ENCODE measurements at regions not wholly inside any gene's neighbourhood (a gene's known extent, or its start where the extent isn't known, plus 50 kb on each side); places are given as distances from the start of the nearest gene placed in this dataset.

DNA sequence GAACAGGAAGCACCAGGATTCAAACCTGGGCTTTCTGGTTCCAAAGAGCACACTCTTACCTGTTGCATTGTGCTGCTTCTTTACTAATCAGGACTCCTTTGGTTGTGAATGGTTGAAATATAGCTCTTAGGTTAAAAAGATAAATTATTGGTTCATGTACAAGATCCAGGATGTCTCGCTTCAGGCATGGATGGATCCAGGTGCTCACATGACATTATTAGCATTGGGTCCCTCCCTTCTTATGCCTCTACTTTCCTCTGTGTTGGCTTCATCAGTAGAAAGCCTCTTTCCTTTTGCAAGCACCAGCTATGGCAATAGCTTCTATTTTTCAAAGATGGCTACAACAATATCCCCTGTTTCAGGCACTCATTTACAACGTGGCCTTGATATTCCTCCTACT, 217.7 kb upstream of the SULF2 start:
- Histone ChIP-seq H3K9me3 (ENCODE audit: insufficient read depth, low read length) (peaks cover 22% of the 10 kb centered on the region; the same call in 1 of the 2 replicates), H3K27ac (ENCODE audit: low read length) (peak overlapping the region; percentile 77), H4K20me1 (ENCODE audit: insufficient read depth, low read length) (no peaks in the 10 kb centered on the region), H3K4me1 (ENCODE audit: low read length) (peaks cover 28% of the 10 kb centered on the region), H3K27me3 (ENCODE audit: low read depth, low read length) (peaks cover 11% of the 10 kb centered on the region; the same call in 1 of the 2 replicates), H3K36me3 (replicated peaks; ENCODE audit: low read depth, low read length) (peaks cover 16% of the 10 kb centered on the region), H3K4me2 (ENCODE audit: low read length) (peak overlapping the region; percentile 40), H3K9ac (ENCODE audit: low read length) (no peak overlapping the region; the same call in 1 of the 2 replicates), H2AFZ (ENCODE audit: low read depth, low read length) (no peak overlapping the region), H3K4me3 (ENCODE audit: low read length) (peak overlapping the region; percentile 6; the same call in 1 of the 2 replicates), H3K79me2 (ENCODE audit: low read length) (no peaks in the 10 kb centered on the region)
- no peak for TF ChIP-seq EZH2phosphoT487 (IDR thresholded peaks at IDR 0.05; ENCODE audit: low read depth)
- TF ChIP-seq, protein P1, sequence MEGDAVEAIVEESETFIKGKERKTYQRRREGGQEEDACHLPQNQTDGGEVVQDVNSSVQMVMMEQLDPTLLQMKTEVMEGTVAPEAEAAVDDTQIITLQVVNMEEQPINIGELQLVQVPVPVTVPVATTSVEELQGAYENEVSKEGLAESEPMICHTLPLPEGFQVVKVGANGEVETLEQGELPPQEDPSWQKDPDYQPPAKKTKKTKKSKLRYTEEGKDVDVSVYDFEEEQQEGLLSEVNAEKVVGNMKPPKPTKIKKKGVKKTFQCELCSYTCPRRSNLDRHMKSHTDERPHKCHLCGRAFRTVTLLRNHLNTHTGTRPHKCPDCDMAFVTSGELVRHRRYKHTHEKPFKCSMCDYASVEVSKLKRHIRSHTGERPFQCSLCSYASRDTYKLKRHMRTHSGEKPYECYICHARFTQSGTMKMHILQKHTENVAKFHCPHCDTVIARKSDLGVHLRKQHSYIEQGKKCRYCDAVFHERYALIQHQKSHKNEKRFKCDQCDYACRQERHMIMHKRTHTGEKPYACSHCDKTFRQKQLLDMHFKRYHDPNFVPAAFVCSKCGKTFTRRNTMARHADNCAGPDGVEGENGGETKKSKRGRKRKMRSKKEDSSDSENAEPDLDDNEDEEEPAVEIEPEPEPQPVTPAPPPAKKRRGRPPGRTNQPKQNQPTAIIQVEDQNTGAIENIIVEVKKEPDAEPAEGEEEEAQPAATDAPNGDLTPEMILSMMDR (IDR thresholded peaks at IDR 0.05; ENCODE audit: low read depth, low read length) = no peak

DNA sequence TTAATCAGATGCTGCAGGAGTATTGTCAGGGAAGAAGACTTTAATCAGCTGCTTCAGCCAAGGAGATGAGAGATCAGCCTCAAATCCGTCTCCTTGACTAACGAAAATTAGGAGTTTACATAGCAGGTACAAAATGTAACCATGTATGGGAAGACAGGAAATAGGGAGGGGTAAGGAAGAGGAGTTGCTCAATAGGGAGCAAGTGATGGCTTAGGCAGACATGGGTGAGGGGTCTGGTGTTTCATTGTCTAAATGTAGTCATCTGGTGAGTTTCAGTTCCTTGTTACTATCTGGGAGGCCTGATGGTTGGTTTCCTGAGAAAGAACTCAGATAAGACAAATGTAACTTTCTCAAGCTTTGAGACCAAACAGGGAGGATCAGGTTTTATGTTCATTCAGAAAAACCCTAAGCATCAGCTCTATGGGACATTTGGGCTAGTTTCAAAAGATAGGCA, 217.3 kb upstream of the SULF2 start:
- no peak for TF ChIP-seq EZH2phosphoT487 (IDR thresholded peaks at IDR 0.05; ENCODE audit: low read depth)
- TF ChIP-seq, protein P1 (IDR thresholded peaks at IDR 0.05; ENCODE audit: low read depth, low read length) = no peak
- Histone ChIP-seq H3K27me3 (ENCODE audit: low read depth, low read length) (peaks cover 8% of the 10 kb centered on the region; the same call in 1 of the 2 replicates), H3K36me3 (replicated peaks; ENCODE audit: low read depth, low read length) (peaks cover 16% of the 10 kb centered on the region), H3K4me3 (ENCODE audit: low read length) (peak overlapping the region; percentile 10; the same call in 1 of the 2 replicates), H3K9me3 (ENCODE audit: insufficient read depth, low read length) (peaks cover 22% of the 10 kb centered on the region; the same call in 1 of the 2 replicates), H3K4me1 (ENCODE audit: low read length) (peaks cover 28% of the 10 kb centered on the region), H3K9ac (ENCODE audit: low read length) (no peak overlapping the region; the same call in 1 of the 2 replicates), H3K4me2 (ENCODE audit: low read length) (peak overlapping the region; percentile 40), H3K79me2 (ENCODE audit: low read length) (no peaks in the 10 kb centered on the region), H4K20me1 (ENCODE audit: insufficient read depth, low read length) (no peaks in the 10 kb centered on the region), H2AFZ (ENCODE audit: low read depth, low read length) (no peak overlapping the region), H3K27ac (ENCODE audit: low read length) (peak overlapping the region; percentile 77)

- H3K27ac ChIP-seq (ENCODE audit: low read length) = no peak overlapping the region
- H3K36me3 ChIP-seq (replicated peaks; ENCODE audit: low read depth, low read length) = peaks cover 16% of the 10 kb centered on the region
- H3K9ac ChIP-seq (ENCODE audit: low read length) = no peak overlapping the region
- H4K20me1 ChIP-seq (ENCODE audit: insufficient read depth, low read length) = no peaks in the 10 kb centered on the region
- peaks cover 22% of the 10 kb centered on the region; the same call in 1 of the 2 replicates for H3K9me3 ChIP-seq (ENCODE audit: insufficient read depth, low read length)
- no peak overlapping the region for H2AFZ ChIP-seq (ENCODE audit: low read depth, low read length)
- H3K4me1 ChIP-seq (ENCODE audit: low read length) = peaks cover 19% of the 10 kb centered on the region
- H3K27me3 ChIP-seq (ENCODE audit: low read depth, low read length) = peaks cover 13% of the 10 kb centered on the region; the same call in 1 of the 2 replicates
- H3K4me3 ChIP-seq (ENCODE audit: low read length) = no peak overlapping the region
- TF ChIP-seq EZH2phosphoT487 (IDR thresholded peaks at IDR 0.05; ENCODE audit: low read depth) = no peak
- TF ChIP-seq, protein P1 (IDR thresholded peaks at IDR 0.05; ENCODE audit: low read depth, low read length) = no peak
- H3K4me2 ChIP-seq (ENCODE audit: low read length) = no peak overlapping the region
- H3K79me2 ChIP-seq (ENCODE audit: low read length) = no peaks in the 10 kb centered on the region
Measured at GRCh38 chr20:47999166-47999565, 213.9 kb upstream of the SULF2 start.

DNA sequence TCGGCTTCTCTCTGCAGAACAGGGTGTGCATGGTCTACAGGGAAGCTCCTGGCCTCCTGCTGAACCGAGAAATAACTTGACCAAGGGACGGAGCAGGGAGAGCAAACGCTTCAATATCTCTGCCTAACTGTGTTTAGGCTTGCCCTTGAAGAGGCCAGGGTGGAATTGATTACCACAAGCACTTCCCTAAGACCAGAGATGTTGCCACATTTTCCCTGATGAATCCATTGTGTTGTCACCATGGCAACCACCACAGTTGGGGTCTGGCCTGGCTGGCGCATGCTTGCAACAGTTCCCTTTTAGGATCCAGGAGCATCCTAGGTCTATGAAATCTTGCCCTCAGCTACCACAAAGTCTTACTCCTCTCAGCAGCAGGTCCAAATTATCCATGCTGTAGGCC, 213.5 kb upstream of the SULF2 start:
- Histone ChIP-seq H3K27ac (ENCODE audit: low read length) (no peak overlapping the region), H3K4me2 (ENCODE audit: low read length) (no peak overlapping the region), H3K79me2 (ENCODE audit: low read length) (no peaks in the 10 kb centered on the region), H3K4me1 (ENCODE audit: low read length) (peaks cover 19% of the 10 kb centered on the region), H3K27me3 (ENCODE audit: low read depth, low read length) (peaks cover 13% of the 10 kb centered on the region; the same call in 1 of the 2 replicates), H3K9me3 (ENCODE audit: insufficient read depth, low read length) (peaks cover 22% of the 10 kb centered on the region; the same call in 1 of the 2 replicates), H3K9ac (ENCODE audit: low read length) (no peak overlapping the region), H4K20me1 (ENCODE audit: insufficient read depth, low read length) (no peaks in the 10 kb centered on the region), H3K36me3 (replicated peaks; ENCODE audit: low read depth, low read length) (peaks cover 16% of the 10 kb centered on the region), H2AFZ (ENCODE audit: low read depth, low read length) (no peak overlapping the region), H3K4me3 (ENCODE audit: low read length) (no peak overlapping the region)
- TF ChIP-seq, protein P1 (IDR thresholded peaks at IDR 0.05; ENCODE audit: low read depth, low read length) = no peak
- no peak for TF ChIP-seq EZH2phosphoT487 (IDR thresholded peaks at IDR 0.05; ENCODE audit: low read depth)
